Trophoblast cell (in vitro differentiated cells and primary cell): ENCODE measurements at regions not wholly inside any gene's neighbourhood (a gene's known extent, or its start where the extent isn't known, plus 50 kb on each side); places are given as distances from the start of the nearest gene placed in this dataset.

ENCODE experiments used
- DNase-seq, 2 donors: peaks; one replicate each; pipeline ENCODE4 v3.0.0-alpha.2; 2016
- H2AFZ ChIP-seq: 2 replicates; pipeline ENCODE4 v1.6.1; 2013; ENCODE audit warnings: low read length, moderate library complexity, mild to moderate bottlenecking; ENCODE audit not compliant: insufficient read depth, poor library complexity
- H2AK5ac ChIP-seq: 2 replicates; pipeline ENCODE4 v1.6.1; 2013; ENCODE audit warnings: mild to moderate bottlenecking, low read length
- H2BK120ac ChIP-seq: 2 replicates; pipeline ENCODE4 v1.6.1; 2013; ENCODE audit warnings: low read length, mild to moderate bottlenecking, moderate library complexity; ENCODE audit not compliant: insufficient read depth, poor library complexity
- H2BK12ac ChIP-seq: 2 replicates; pipeline ENCODE4 v1.6.1; 2013; ENCODE audit warnings: mild to moderate bottlenecking, low read length, moderate library complexity
- H2BK5ac ChIP-seq: 2 replicates; pipeline ENCODE4 v1.6.1; 2013; ENCODE audit warnings: low read length, low read depth, moderate library complexity, mild to moderate bottlenecking; ENCODE audit not compliant: poor library complexity
- H3K14ac ChIP-seq: 2 replicates; pipeline ENCODE4 v1.6.1; 2013; ENCODE audit warnings: mild to moderate bottlenecking, low read length
- H3K18ac ChIP-seq: 2 replicates; pipeline ENCODE4 v1.6.1; 2013; ENCODE audit warnings: mild to moderate bottlenecking, low read length
- H3K23ac ChIP-seq: 2 replicates; pipeline ENCODE4 v1.6.1; 2013; ENCODE audit warnings: low read length
- H3K27ac ChIP-seq: 2 replicates; pipeline ENCODE4 v1.5.1; 2013; ENCODE audit warnings: low read depth, mild to moderate bottlenecking, inconsistent platforms, low read length, moderate library complexity
- H3K27me3 ChIP-seq: 2 replicates; pipeline ENCODE4 v1.6.1; 2013; ENCODE audit warnings: inconsistent platforms, mild to moderate bottlenecking, low read length, moderate library complexity; ENCODE audit not compliant: insufficient read depth
- H3K36me3 ChIP-seq, 2 experiments: 1 replicate in 1 of 2; 2 replicates in 1 of 2; pipeline ENCODE4 v1.6.1; 2013; ENCODE audit warnings: low read length in 2 of 2, mild to moderate bottlenecking in 2 of 2, moderate library complexity in 1 of 2; ENCODE audit not compliant: insufficient read depth in 2 of 2, control insufficient read depth in 1 of 2
- H3K4ac ChIP-seq: 2 replicates; pipeline ENCODE4 v1.6.1; 2013; ENCODE audit warnings: low read depth, mild to moderate bottlenecking, low read length, moderate library complexity
- H3K4me1 ChIP-seq, 2 experiments: 1 replicate in 1 of 2; 2 replicates in 1 of 2; pipeline ENCODE4 v1.6.1; 2013; ENCODE audit warnings: low read length in 2 of 2, mild to moderate bottlenecking in 2 of 2, moderate library complexity in 1 of 2; ENCODE audit not compliant: insufficient read depth in 2 of 2, control insufficient read depth in 1 of 2
- H3K4me2 ChIP-seq: 2 replicates; pipeline ENCODE4 v1.6.1; 2013; ENCODE audit warnings: inconsistent platforms, mild to moderate bottlenecking, low read length, moderate library complexity
- H3K4me3 ChIP-seq: 2 replicates; pipeline ENCODE4 v1.5.1; 2013; ENCODE audit warnings: mild to moderate bottlenecking, low read depth, low read length, inconsistent platforms
- H3K79me1 ChIP-seq: one replicate; pipeline ENCODE4 v1.6.1; 2013; ENCODE audit warnings: low read length
- H3K79me2 ChIP-seq: 2 replicates; pipeline ENCODE4 v1.6.1; 2013; ENCODE audit warnings: low read length, mild to moderate bottlenecking; ENCODE audit not compliant: control insufficient read depth, insufficient read depth, poor library complexity
- H3K9ac ChIP-seq: 2 replicates; pipeline ENCODE4 v1.6.1; 2013; ENCODE audit warnings: mild to moderate bottlenecking, low read length
- H3K9me3 ChIP-seq: 2 replicates; pipeline ENCODE4 v1.6.1; 2013; ENCODE audit warnings: low read depth, mild to moderate bottlenecking, control low read depth, inconsistent platforms, low read length; ENCODE audit not compliant: insufficient read depth
- H4K12ac ChIP-seq: 2 replicates; pipeline ENCODE4 v1.6.1; 2013; ENCODE audit warnings: low read depth, mild to moderate bottlenecking, low read length, moderate library complexity
- H4K8ac ChIP-seq: 2 replicates; pipeline ENCODE4 v1.6.1; 2013; ENCODE audit warnings: low read depth, mild to moderate bottlenecking, low read length, moderate library complexity
- H4K91ac ChIP-seq: one replicate; pipeline ENCODE4 v1.6.1; 2013; ENCODE audit warnings: low read depth, mild to moderate bottlenecking, low read length, moderate library complexity
- WGBS: extraction: QIAGEN DNeasy Blood & Tissue Kit; methylation state at CpG from one replicate; pipeline ENCODE4 v1.1.7; 2013; ENCODE audit warnings: missing lambda C conversion rate; ENCODE audit not compliant: insufficient read length, insufficient coverage; ENCODE audit errors: extremely low coverage; 5-methylcytosine and 5-hydroxymethylcytosine counted together

GRCh38 chr12:125229878-125230530, 164.8 kb downstream of the AACS start:
- Histone ChIP-seq H2BK5ac (no peak overlapping the region), H3K18ac (no peak overlapping the region), H2AK5ac (no peak overlapping the region), H4K8ac (no peak overlapping the region), H3K23ac (no peak overlapping the region), H3K27ac (no peak overlapping the region), H3K4ac (no peak overlapping the region), H3K79me2 (no peaks in the 10 kb centered on the region), H3K9me3 (peaks cover 2% of the 10 kb centered on the region), H4K91ac (no peak overlapping the region), H3K4me3 (no peak overlapping the region), H3K9ac (no peak overlapping the region), H2BK120ac (no peak overlapping the region), H3K36me3 (no peaks in the 10 kb centered on the region), H2BK12ac (no peak overlapping the region), H3K14ac (no peak overlapping the region), H3K79me1 (no peaks in the 10 kb centered on the region), H4K12ac (no peak overlapping the region), H2AFZ (no peak overlapping the region), H3K4me2 (no peak overlapping the region), H3K4me1 (no peaks in the 10 kb centered on the region), H3K27me3 (no peaks in the 10 kb centered on the region)
- no CpG with 5 or more reads among the region's 14 CpGs for WGBS
- DNase-seq = no peak

GRCh38 chr12:125233319-125233718, 168.1 kb downstream of the AACS start:
- Histone ChIP-seq H3K4me2 (no peak overlapping the region), H3K23ac (no peak overlapping the region), H4K8ac (no peak overlapping the region), H3K4me1 (no peaks in the 10 kb centered on the region), H2BK120ac (no peak overlapping the region), H3K4ac (no peak overlapping the region), H2BK5ac (no peak overlapping the region), H3K79me1 (no peaks in the 10 kb centered on the region), H3K79me2 (no peaks in the 10 kb centered on the region), H3K4me3 (no peak overlapping the region), H2AK5ac (no peak overlapping the region), H3K27ac (no peak overlapping the region), H3K9me3 (no peaks in the 10 kb centered on the region), H4K91ac (no peak overlapping the region), H3K27me3 (no peaks in the 10 kb centered on the region), H2BK12ac (no peak overlapping the region), H3K14ac (no peak overlapping the region), H3K9ac (no peak overlapping the region), H2AFZ (no peak overlapping the region), H4K12ac (no peak overlapping the region), H3K18ac (no peak overlapping the region), H3K36me3 (no peaks in the 10 kb centered on the region)
- no peak for DNase-seq
- no CpG with 5 or more reads among the region's 1 CpG for WGBS

GRCh38 chr12:125239563-125239962, 174.3 kb downstream of the AACS start:
- no peak overlapping the region for H3K4ac ChIP-seq
- no peak overlapping the region for H3K4me2 ChIP-seq
- H3K9ac ChIP-seq = no peak overlapping the region
- H3K18ac ChIP-seq = no peak overlapping the region
- no peaks in the 10 kb centered on the region for H3K79me1 ChIP-seq
- H3K27ac ChIP-seq = no peak overlapping the region
- H2BK5ac ChIP-seq = no peak overlapping the region
- H2BK120ac ChIP-seq = no peak overlapping the region
- no peak overlapping the region for H4K91ac ChIP-seq
- DNase-seq = no peak
- H3K23ac ChIP-seq = no peak overlapping the region
- peaks cover 3% of the 10 kb centered on the region for H3K9me3 ChIP-seq
- no peak overlapping the region for H4K12ac ChIP-seq
- WGBS = no CpG with 5 or more reads among the region's 11 CpGs
- H3K4me3 ChIP-seq = peak overlapping the region; percentile 1
- no peaks in the 10 kb centered on the region for H3K27me3 ChIP-seq
- H2BK12ac ChIP-seq = no peak overlapping the region
- H3K79me2 ChIP-seq = no peaks in the 10 kb centered on the region
- H2AK5ac ChIP-seq = no peak overlapping the region
- no peaks in the 10 kb centered on the region for H3K36me3 ChIP-seq
- H3K14ac ChIP-seq = no peak overlapping the region
- no peak overlapping the region for H4K8ac ChIP-seq
- no peak overlapping the region for H2AFZ ChIP-seq
- no peaks in the 10 kb centered on the region for H3K4me1 ChIP-seq

- Histone ChIP-seq H2BK12ac (no peak overlapping the region), H2AK5ac (no peak overlapping the region), H2AFZ (no peak overlapping the region), H4K8ac (no peak overlapping the region), H2BK120ac (no peak overlapping the region), H4K12ac (no peak overlapping the region), H3K14ac (no peak overlapping the region), H3K4me3 (no peak overlapping the region), H3K27ac (no peak overlapping the region), H3K79me1 (no peaks in the 10 kb centered on the region), H3K4me2 (no peak overlapping the region), H3K4me1 (no peaks in the 10 kb centered on the region), H3K79me2 (no peaks in the 10 kb centered on the region), H3K18ac (no peak overlapping the region), H4K91ac (no peak overlapping the region), H3K36me3 (no peaks in the 10 kb centered on the region), H3K4ac (no peak overlapping the region), H3K23ac (no peak overlapping the region), H2BK5ac (no peak overlapping the region), H3K9me3 (peaks cover 4% of the 10 kb centered on the region), H3K9ac (no peak overlapping the region), H3K27me3 (no peaks in the 10 kb centered on the region)
- WGBS = no CpG with 5 or more reads among the region's 17 CpGs
- no peak for DNase-seq
Measured at GRCh38 chr12:125240717-125241116, 175.5 kb downstream of the AACS start.
